Thoracic aorta (tissue), 2 donors: ENCODE measurements at regions not wholly inside any gene's neighbourhood (a gene's known extent, or its start where the extent isn't known, plus 50 kb on each side); places are given as distances from the start of the nearest gene placed in this dataset.
"Not testable (repeated sequence)": the region's sequence is repeated elsewhere in the genome, so short reads cannot be mapped to it uniquely, and the experiment has no call there.

Experiments used
- ATAC-seq: fragments of 150-250 bp; one replicate; pipeline ENCODE4 v1.8.0; 2017; ENCODE audit warnings: low read depth; ENCODE audit not compliant: insufficient number of reproducible peaks, low FRiP score
- DNase-seq: peaks from one replicate; pipeline ENCODE4 v3.0.0-alpha.2; 2020; ENCODE audit warnings: low spot score
- H3K27ac ChIP-seq, 2 donors: fragments of 200-600 bp; sonication (generic); 1 replicate in 1 of 2; 2 replicates in 1 of 2; pipeline ENCODE4 v1.5.1; 2016; ENCODE audit warnings: mild to moderate bottlenecking in 2 of 2, moderate library complexity in 2 of 2
- H3K27me3 ChIP-seq: fragments of 200-600 bp; sonication (generic); replicated peaks from 2 replicates; pipeline ENCODE4 v1.6.0; 2016; ENCODE audit warnings: mild to moderate bottlenecking; ENCODE audit not compliant: insufficient read depth
- H3K36me3 ChIP-seq: fragments of 200-600 bp; sonication (generic); one replicate; pipeline ENCODE4 v1.5.1; 2016
- H3K4me1 ChIP-seq, 2 donors: fragments of 200-600 bp; sonication (generic); 1 replicate in 1 of 2; 2 replicates in 1 of 2; pipeline versions ENCODE4 v1.5.1 to v1.6.0; 2016; ENCODE audit warnings: low read depth in 2 of 2, mild to moderate bottlenecking in 1 of 2; ENCODE audit not compliant: control insufficient read depth in 1 of 2
- H3K4me3 ChIP-seq: fragments of 200-600 bp; sonication (generic); 2 replicates; pipeline ENCODE4 v1.5.1; 2016; ENCODE audit warnings: mild to moderate bottlenecking
- H3K9me3 ChIP-seq: fragments of 200-600 bp; sonication (generic); 2 replicates; pipeline ENCODE4 v1.5.1; 2016
- CTCF ChIP-seq: fragments of 200-600 bp; sonication (generic); IDR thresholded peaks from one replicate; pipeline ENCODE4 v1.5.1; 2019; ENCODE audit warnings: antibody characterized with exemption

DNA sequence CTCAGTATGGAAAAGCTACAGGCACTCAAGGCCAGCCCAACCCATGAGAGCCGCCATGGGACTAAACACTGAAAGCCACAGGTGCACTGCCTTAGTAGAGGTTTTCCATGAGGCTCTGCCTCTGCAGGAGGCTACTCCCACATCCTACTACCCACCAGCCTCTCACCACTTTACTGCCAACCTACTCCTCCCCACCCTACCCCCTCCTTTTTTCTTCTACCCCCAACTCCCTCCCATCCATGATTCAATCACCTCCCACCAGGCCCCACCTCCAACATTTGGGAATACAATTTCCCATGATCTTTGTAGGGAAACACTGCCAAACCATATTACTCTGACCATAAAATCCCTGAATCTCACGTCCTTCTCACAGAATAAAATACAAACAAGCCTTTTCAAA is 101.6 kb upstream of the CTSV start:
- H3K36me3 ChIP-seq, result no peaks in the 10 kb centered on the region
- H3K4me1 ChIP-seq, result no peaks in the 10 kb centered on the region
- no peak overlapping the region for H3K4me3 ChIP-seq
- H3K27ac ChIP-seq, result no peak overlapping the region
- DNase-seq (no peak), ATAC-seq (no peak)
- H3K27me3 ChIP-seq, result no peaks in the 10 kb centered on the region
- TF ChIP-seq CTCF, result no peak
- H3K9me3 ChIP-seq, result no peaks in the 10 kb centered on the region

- no peak overlapping the region for H3K4me3 ChIP-seq
Measured at GRCh38 chr9:97136421-97136820, 97.5 kb upstream of the CTSV start.

DNA sequence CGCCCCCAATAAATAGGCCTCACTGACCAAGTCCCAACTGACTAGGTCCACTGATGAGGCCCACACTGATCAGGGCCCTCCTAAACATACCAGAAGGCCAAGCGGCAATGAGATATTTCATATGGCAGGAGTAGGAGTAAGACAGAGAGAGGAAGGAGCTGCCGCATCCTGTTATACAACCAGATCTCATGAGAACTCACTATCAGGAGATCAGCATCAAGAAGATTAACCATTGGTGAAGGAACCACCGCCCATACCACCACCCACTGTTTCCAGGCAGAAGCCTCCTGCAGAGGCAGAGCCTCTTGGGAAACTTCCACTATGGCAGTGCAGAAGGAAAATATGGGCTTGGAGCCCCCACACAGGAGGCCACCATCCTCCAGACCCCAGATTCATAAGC is 95.0 kb upstream of the CTSV start:
- H3K9me3 ChIP-seq, H3K36me3 ChIP-seq, H3K27me3 ChIP-seq, ATAC-seq, DNase-seq, H3K4me1 ChIP-seq, H3K27ac ChIP-seq, H3K4me3 ChIP-seq: not testable (repeated sequence)

More at GRCh38 chr9:97136421-97136820, 97.5 kb upstream of the CTSV start:
- H3K36me3 ChIP-seq, result no peaks in the 10 kb centered on the region
- DNase-seq, result no peak
- H3K27ac ChIP-seq, result no peak overlapping the region
- H3K27me3 ChIP-seq, result no peaks in the 10 kb centered on the region
- ATAC-seq, result no peak
- TF ChIP-seq CTCF, result no peak
- H3K9me3 ChIP-seq, result no peaks in the 10 kb centered on the region
- no peaks in the 10 kb centered on the region for H3K4me1 ChIP-seq

GRCh38 chr9:97132865-97133264 is 93.9 kb upstream of the CTSV start:
- H3K9me3 ChIP-seq, result no peaks in the 10 kb centered on the region
- no peak overlapping the region for H3K27ac ChIP-seq
- H3K36me3 ChIP-seq, result no peaks in the 10 kb centered on the region
- no peak for TF ChIP-seq CTCF
- H3K4me3 ChIP-seq, result no peak overlapping the region
- no peak for ATAC-seq
- no peaks in the 10 kb centered on the region for H3K4me1 ChIP-seq
- DNase-seq, result no peak
- H3K27me3 ChIP-seq, result no peaks in the 10 kb centered on the region

DNA sequence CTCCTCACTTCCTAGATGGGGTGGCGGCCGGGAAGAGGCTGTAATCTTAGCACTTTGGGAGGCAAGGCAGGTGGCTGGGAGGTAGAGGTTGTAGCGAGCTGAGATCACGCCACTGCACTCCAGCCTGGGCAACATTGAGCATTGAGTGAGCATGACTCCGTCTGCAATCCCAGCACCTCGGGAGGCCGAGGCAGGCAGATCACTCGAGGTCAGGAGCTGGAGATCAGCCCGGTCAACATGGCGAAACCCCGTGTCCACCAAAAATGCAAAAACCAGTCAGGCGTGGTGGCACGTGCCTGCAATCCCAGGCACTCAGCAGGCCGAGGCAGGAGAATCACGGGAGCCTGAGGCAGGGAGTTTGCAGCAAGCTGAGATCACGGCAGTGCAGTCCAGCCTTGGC is 91.9 kb upstream of the CTSV start:
- H3K27ac ChIP-seq, DNase-seq, H3K36me3 ChIP-seq, H3K4me3 ChIP-seq, H3K27me3 ChIP-seq, H3K4me1 ChIP-seq, H3K9me3 ChIP-seq, ATAC-seq: not testable (repeated sequence)

- H3K27me3 ChIP-seq, ATAC-seq, DNase-seq, H3K4me3 ChIP-seq, H3K4me1 ChIP-seq, H3K27ac ChIP-seq, H3K9me3 ChIP-seq, H3K36me3 ChIP-seq: not testable (repeated sequence)
Measured at GRCh38 chr9:97130387-97130786, 91.4 kb upstream of the CTSV start.

DNA sequence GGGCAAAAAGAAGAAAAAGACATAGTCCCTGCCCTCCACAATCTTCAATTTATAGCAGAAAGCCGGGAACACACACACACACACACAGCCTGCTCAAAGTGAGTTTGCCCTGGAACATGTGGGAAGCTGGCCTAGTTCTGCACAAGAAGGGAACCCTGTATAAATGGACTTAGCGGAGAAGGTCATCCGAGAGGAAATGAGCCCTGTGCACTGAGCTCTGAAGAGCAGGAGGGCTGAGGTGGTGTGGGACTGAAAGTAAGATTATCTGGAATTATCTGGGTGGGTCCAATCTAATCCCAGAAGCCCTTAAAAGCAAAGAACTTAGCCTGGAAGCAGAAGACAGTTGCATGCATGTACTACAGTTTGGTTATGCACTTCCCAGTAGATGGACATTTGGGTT is 90.0 kb upstream of the CTSV start:
- H3K27me3 ChIP-seq, result no peaks in the 10 kb centered on the region
- no peak overlapping the region for H3K27ac ChIP-seq
- no peaks in the 10 kb centered on the region for H3K36me3 ChIP-seq
- no peak for TF ChIP-seq CTCF
- no peaks in the 10 kb centered on the region for H3K4me1 ChIP-seq
- DNase-seq (no peak), ATAC-seq (no peak)
- H3K9me3 ChIP-seq, result no peaks in the 10 kb centered on the region
- no peak overlapping the region for H3K4me3 ChIP-seq
